GM23248 (cell line): ENCODE measurements at regions not wholly inside any gene's neighbourhood (a gene's known extent, or its start where the extent isn't known, plus 50 kb on each side); places are given as distances from the start of the nearest gene placed in this dataset.

ENCODE experiments used
- DNase-seq: peaks from one replicate; pipeline ENCODE4 v3.0.0-alpha.2; 2015
- H2AFZ ChIP-seq: fragments of 200-600 bp; sonication (generic); 2 replicates; pipeline ENCODE4 v1.6.1; 2016; ENCODE audit warnings: antibody characterized with exemption
- H3F3A ChIP-seq: fragments of 200-600 bp; sonication (generic); 2 replicates; pipeline ENCODE4 v1.6.1; 2016; ENCODE audit warnings: mild to moderate bottlenecking, antibody characterized with exemption, mixed run types; ENCODE audit not compliant: insufficient read depth
- H3K27ac ChIP-seq: fragments of 200-600 bp; sonication (generic); 2 replicates; pipeline ENCODE4 v1.5.1; 2016; ENCODE audit warnings: mild to moderate bottlenecking
- H3K27me3 ChIP-seq: fragments of 200-600 bp; sonication (generic); replicated peaks from 2 replicates; pipeline ENCODE4 v1.6.1; 2016; ENCODE audit warnings: mild to moderate bottlenecking; ENCODE audit not compliant: insufficient read depth
- H3K36me3 ChIP-seq: fragments of 200-600 bp; sonication (generic); 2 replicates; pipeline ENCODE4 v1.6.1; 2016; ENCODE audit warnings: low read depth, mild to moderate bottlenecking
- H3K4me1 ChIP-seq: fragments of 200-600 bp; sonication (generic); 2 replicates; pipeline ENCODE4 v1.6.1; 2016; ENCODE audit warnings: mild to moderate bottlenecking; ENCODE audit not compliant: insufficient read depth
- H3K4me2 ChIP-seq: fragments of 200-600 bp; sonication (generic); one replicate; pipeline ENCODE4 v1.6.1; 2016; ENCODE audit warnings: mild to moderate bottlenecking; ENCODE audit not compliant: unreplicated experiment
- H3K4me3 ChIP-seq: fragments of 200-600 bp; sonication (generic); 2 replicates; pipeline ENCODE4 v1.5.1; 2016; ENCODE audit warnings: mild to moderate bottlenecking
- H3K79me2 ChIP-seq: fragments of 200-600 bp; sonication (generic); 2 replicates; pipeline ENCODE4 v1.6.1; 2016; ENCODE audit warnings: mild to moderate bottlenecking; ENCODE audit not compliant: insufficient read depth
- H3K9ac ChIP-seq: fragments of 200-600 bp; sonication (generic); 2 replicates; pipeline ENCODE4 v1.6.1; 2016; ENCODE audit warnings: mild to moderate bottlenecking
- H3K9me2 ChIP-seq: fragments of 200-600 bp; sonication (generic); 2 replicates; pipeline ENCODE4 v1.6.1; 2016; ENCODE audit warnings: mixed run types, mild to moderate bottlenecking, moderate library complexity; ENCODE audit not compliant: insufficient read depth
- H3K9me3 ChIP-seq: fragments of 200-600 bp; sonication (generic); one replicate; pipeline ENCODE4 v1.6.1; 2017; ENCODE audit warnings: low read depth
- H4K20me1 ChIP-seq: fragments of 200-600 bp; sonication (generic); 2 replicates; pipeline ENCODE4 v1.6.0; 2016; ENCODE audit not compliant: insufficient read depth
- EZH2 ChIP-seq: fragments of 200-600 bp; sonication (generic); IDR thresholded peaks from 2 replicates; pipeline ENCODE4 v1.6.1; 2018; ENCODE audit warnings: antibody characterized with exemption, mild to moderate bottlenecking; ENCODE audit not compliant: insufficient read depth, poor library complexity, severe bottlenecking
- EZH2phosphoT487 ChIP-seq: fragments of 200-600 bp; sonication (generic); IDR thresholded peaks from 2 replicates; pipeline ENCODE4 v1.6.1; 2018; ENCODE audit warnings: antibody characterized with exemption, moderate library complexity, mild to moderate bottlenecking, low read depth; ENCODE audit not compliant: insufficient read depth
- WGBS, 2 experiments: methylation state at CpG; one replicate each; pipeline ENCODE4 v1.1.6; 2015 to 2017; ENCODE audit warnings: low lambda C conversion rate in 2 of 2, low coverage in 1 of 2; ENCODE audit errors: missing lambda C conversion rate in 2 of 2; 5-methylcytosine and 5-hydroxymethylcytosine counted together
- in situ Hi-C: fragments of 300-500 bp; cut with MboI; formaldehyde crosslinking; loops from 2 replicates; pipeline ENCODE4 v1.15.0; 2020

DNA sequence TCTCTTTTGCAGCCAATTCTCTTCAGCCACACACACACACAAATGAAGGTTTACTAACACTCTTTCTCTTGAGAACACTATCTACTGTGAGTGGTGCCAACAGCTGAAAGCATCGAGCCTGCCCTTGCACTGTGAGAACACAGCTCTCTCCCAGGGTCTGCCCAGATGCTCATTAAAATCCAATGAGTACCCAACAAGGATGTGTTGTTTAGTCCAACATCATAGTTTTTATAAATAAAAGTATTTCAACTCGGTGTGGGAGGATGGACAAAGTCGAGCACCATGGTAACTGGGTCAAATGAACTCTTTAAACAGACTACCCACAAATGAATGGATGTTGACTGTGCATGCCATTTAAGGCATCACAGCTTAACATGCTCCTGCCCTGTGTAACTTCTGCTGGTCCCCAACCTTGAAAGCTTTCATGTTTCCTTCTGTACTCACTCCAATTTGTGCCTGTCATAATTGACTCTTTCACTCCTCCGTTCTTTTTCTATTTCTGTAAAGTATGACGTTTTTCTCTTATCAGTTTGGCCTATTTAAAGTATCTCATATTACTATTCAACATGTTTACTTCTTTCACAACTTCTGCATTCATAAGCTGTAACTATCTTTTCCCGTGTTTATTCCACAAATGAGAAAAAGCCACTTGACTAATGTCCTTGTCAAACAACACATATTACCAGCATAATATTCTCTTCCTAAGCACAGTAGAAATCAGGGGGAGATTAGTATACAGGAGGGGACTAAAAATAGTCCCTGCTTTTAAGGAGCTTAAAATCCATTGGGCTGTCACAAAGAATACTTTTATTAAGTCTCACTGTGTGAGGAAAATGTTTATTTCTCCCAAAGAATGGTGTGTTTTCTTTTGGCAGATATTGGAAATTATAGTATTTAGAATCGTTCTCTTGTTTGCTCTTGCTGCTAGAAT lies 215.4 kb downstream of the RFPL4B start:
- no peak for TF ChIP-seq EZH2
- no peak for TF ChIP-seq EZH2phosphoT487
- Histone ChIP-seq H3K9ac (no peak overlapping the region), H3K4me1 (peaks cover 15% of the 10 kb centered on the region), H3F3A (no peaks in the 10 kb centered on the region), H3K79me2 (no peaks in the 10 kb centered on the region), H3K27me3 (no peaks in the 10 kb centered on the region), H3K27ac (no peak overlapping the region), H3K36me3 (no peaks in the 10 kb centered on the region), H3K4me3 (no peak overlapping the region), H3K4me2 (no peak overlapping the region), H3K9me2 (no peaks in the 10 kb centered on the region), H4K20me1 (no peaks in the 10 kb centered on the region), H3K9me3 (no peaks in the 10 kb centered on the region), H2AFZ (no peak overlapping the region)
- WGBS, 2 experiments = 45 to 47% methylated on average over 7 of the region's 7 CpGs
- DNase-seq = peak; percentile 26
- in situ Hi-C loops = no loop called here

DNA sequence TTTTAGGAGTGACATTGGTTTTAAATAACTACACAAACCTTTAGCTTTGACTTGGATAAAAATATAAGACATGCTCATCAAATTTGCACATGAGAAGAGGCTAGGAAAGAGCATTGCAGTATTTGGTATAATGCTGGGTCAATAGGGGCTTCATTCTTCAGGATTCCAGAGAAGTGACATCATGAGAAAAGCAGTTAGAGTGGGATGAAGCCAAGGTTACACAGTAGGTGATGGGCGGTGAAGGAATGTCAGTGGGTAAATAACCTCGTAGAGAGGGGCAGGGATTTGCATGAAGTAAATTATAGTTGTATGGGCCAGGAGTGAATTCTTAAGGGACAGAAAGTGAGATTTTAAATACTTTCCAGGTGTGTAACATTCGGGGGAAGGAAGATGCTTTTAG lies 216.2 kb downstream of the RFPL4B start:
- no peak overlapping the region for H3K4me2 ChIP-seq
- H3K4me1 ChIP-seq = peaks cover 15% of the 10 kb centered on the region
- no peaks in the 10 kb centered on the region for H3F3A ChIP-seq
- TF ChIP-seq EZH2phosphoT487 (no peak), EZH2 (no peak)
- no peaks in the 10 kb centered on the region for H3K36me3 ChIP-seq
- H2AFZ ChIP-seq = peak overlapping the region; percentile 20; the same call in 1 of the 2 replicates
- no peak overlapping the region for H3K9ac ChIP-seq
- H3K79me2 ChIP-seq = no peaks in the 10 kb centered on the region
- H3K27ac ChIP-seq = no peak overlapping the region
- H4K20me1 ChIP-seq = no peaks in the 10 kb centered on the region
- in situ Hi-C loops = no loop called here
- peak; percentile 19 for DNase-seq
- H3K4me3 ChIP-seq = no peak overlapping the region
- no peaks in the 10 kb centered on the region for H3K27me3 ChIP-seq
- no peaks in the 10 kb centered on the region for H3K9me2 ChIP-seq
- H3K9me3 ChIP-seq = no peaks in the 10 kb centered on the region
- WGBS, 2 experiments = 65 to 70% methylated on average over 3 of the region's 3 CpGs

DNA sequence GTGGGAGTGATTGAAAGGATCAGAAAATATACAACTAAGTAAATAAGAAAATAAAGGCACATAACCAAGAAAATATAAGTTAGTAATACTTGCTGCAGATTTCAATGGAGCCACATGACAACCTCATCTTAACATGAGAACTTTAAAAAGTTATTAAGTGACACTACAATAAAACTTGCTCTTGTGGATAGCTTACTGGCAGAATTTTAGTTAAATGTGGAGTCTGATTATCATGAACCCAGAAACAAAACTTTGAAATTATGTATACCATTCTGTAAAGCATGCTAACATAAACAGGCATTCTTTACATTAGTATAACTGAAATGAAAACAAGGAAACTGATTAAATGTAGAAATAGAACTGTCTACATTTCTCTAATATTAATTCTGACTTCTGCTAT lies 220.9 kb downstream of the RFPL4B start:
- no peaks in the 10 kb centered on the region for H3K9me2 ChIP-seq
- no peak overlapping the region for H3K9ac ChIP-seq
- H3K9me3 ChIP-seq = no peaks in the 10 kb centered on the region
- TF ChIP-seq EZH2 (no peak), EZH2phosphoT487 (no peak)
- peaks cover 19% of the 10 kb centered on the region for H3F3A ChIP-seq
- H3K36me3 ChIP-seq = no peaks in the 10 kb centered on the region
- no peaks in the 10 kb centered on the region for H4K20me1 ChIP-seq
- no peak overlapping the region for H3K27ac ChIP-seq
- no peak for DNase-seq
- H3K27me3 ChIP-seq = no peaks in the 10 kb centered on the region
- H2AFZ ChIP-seq = no peak overlapping the region
- in situ Hi-C loops = no loop called here
- H3K4me2 ChIP-seq = no peak overlapping the region
- H3K79me2 ChIP-seq = no peaks in the 10 kb centered on the region
- peaks cover 25% of the 10 kb centered on the region for H3K4me1 ChIP-seq
- H3K4me3 ChIP-seq = no peak overlapping the region

DNA sequence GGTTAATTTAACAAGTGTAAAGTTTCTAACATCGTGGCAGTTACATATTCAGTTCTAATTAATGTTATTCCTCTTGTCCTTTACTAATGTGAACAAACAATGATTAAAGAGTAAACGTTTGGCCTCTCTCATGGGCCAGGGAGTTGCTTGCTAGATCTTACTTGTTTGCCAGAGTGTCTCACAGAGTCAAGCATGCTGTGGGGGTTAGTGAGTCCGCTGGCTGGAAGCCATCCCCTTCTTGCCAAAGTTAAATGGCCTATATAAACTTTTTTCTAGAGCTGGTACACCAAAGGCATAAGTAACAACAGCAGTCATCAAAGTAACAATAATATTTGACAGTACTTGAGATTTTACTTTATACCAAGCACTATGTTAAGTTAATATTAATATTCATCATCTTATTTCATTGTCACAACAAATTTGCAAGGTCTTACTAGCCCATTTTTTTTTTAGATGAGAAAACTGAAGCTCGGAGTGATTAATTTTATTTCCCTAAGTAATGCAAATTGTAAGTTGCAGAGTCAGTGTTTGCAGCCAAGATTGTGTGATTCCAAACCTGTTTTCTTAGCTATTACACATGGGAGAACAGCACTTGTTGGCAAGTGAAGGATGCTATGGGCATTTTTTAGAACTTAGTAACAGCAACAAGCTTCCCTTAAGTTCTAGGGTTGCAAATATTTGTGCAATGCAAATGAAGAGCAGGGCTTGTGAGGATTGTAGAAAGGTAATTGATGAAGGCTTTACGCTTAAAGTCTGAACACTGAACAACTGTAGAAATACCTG lies 224.5 kb downstream of the RFPL4B start:
- Histone ChIP-seq H3K27me3 (no peaks in the 10 kb centered on the region), H3K27ac (peak overlapping the region; percentile 47), H3K9me2 (no peaks in the 10 kb centered on the region), H3K36me3 (no peaks in the 10 kb centered on the region), H4K20me1 (no peaks in the 10 kb centered on the region), H3F3A (peaks cover 19% of the 10 kb centered on the region), H3K9ac (peak overlapping the region; percentile 7; the same call in 1 of the 2 replicates), H3K4me1 (peaks cover 17% of the 10 kb centered on the region), H3K9me3 (no peaks in the 10 kb centered on the region), H3K4me2 (peak overlapping the region; percentile 27), H2AFZ (peak overlapping the region; percentile 45), H3K4me3 (no peak overlapping the region), H3K79me2 (no peaks in the 10 kb centered on the region)
- TF ChIP-seq EZH2phosphoT487 = no peak
- 20 to 22% methylated on average over 5 of the region's 5 CpGs for WGBS, 2 experiments
- peak; percentile 78 for DNase-seq
- in situ Hi-C loops = no loop called here
